ENCODE measurements at regions not wholly inside any gene's neighbourhood (a gene's known extent, or its start where the extent isn't known, plus 50 kb on each side); places are given as distances from the start of the nearest gene placed in this dataset.
"Not testable (repeated sequence)": the region's sequence is repeated elsewhere in the genome, so short reads cannot be mapped to it uniquely, and the experiment has no call there.

GRCh38 chr18:14223919-14224318 is 91.7 kb upstream of the ZNF519 start:
- CTCF ChIA-PET; DNase-seq; H3K27me3 Mint-ChIP-seq (ENCODE audit: unreplicated experiment); H3K4me1 Mint-ChIP-seq (ENCODE audit: low read depth, unreplicated experiment); H3K9me3 Mint-ChIP-seq (ENCODE audit: low read depth, unreplicated experiment); H3K27ac Mint-ChIP-seq (ENCODE audit: unreplicated experiment); H3K36me3 Mint-ChIP-seq (ENCODE audit: insufficient read depth, unreplicated experiment); intact Hi-C loops (cut with micrococcal nuclease; ENCODE audit: unreplicated experiment); H3K4me3 Mint-ChIP-seq (ENCODE audit: low read depth, unreplicated experiment); BruUV-seq (replicated peaks): not testable (repeated sequence)

- H3K36me3 Mint-ChIP-seq (ENCODE audit: insufficient read depth, unreplicated experiment); BruUV-seq (replicated peaks); H3K27ac Mint-ChIP-seq (ENCODE audit: unreplicated experiment); H3K4me3 Mint-ChIP-seq (ENCODE audit: low read depth, unreplicated experiment); intact Hi-C loops (cut with micrococcal nuclease; ENCODE audit: unreplicated experiment); H3K4me1 Mint-ChIP-seq (ENCODE audit: low read depth, unreplicated experiment); CTCF ChIA-PET; H3K27me3 Mint-ChIP-seq (ENCODE audit: unreplicated experiment); H3K9me3 Mint-ChIP-seq (ENCODE audit: low read depth, unreplicated experiment); DNase-seq: not testable (repeated sequence)
These were observed 91.1 kb upstream of the ZNF519 start for GRCh38 chr18:14223231-14223822.

- H3K9me3 Mint-ChIP-seq (ENCODE audit: low read depth, unreplicated experiment); CTCF ChIA-PET; BruUV-seq (replicated peaks); H3K4me1 Mint-ChIP-seq (ENCODE audit: low read depth, unreplicated experiment); intact Hi-C loops (cut with micrococcal nuclease; ENCODE audit: unreplicated experiment); H3K4me3 Mint-ChIP-seq (ENCODE audit: low read depth, unreplicated experiment); H3K27me3 Mint-ChIP-seq (ENCODE audit: unreplicated experiment); H3K36me3 Mint-ChIP-seq (ENCODE audit: insufficient read depth, unreplicated experiment); H3K27ac Mint-ChIP-seq (ENCODE audit: unreplicated experiment); DNase-seq: not testable (repeated sequence)
These were observed 90.4 kb upstream of the ZNF519 start for GRCh38 chr18:14222354-14223221.

GRCh38 chr18:14221689-14222088 is 89.5 kb upstream of the ZNF519 start:
- intact Hi-C loops (cut with micrococcal nuclease; ENCODE audit: unreplicated experiment): no loop called here
- Mint-ChIP-seq H3K9me3 (ENCODE audit: low read depth, unreplicated experiment) (no peaks in the 10 kb centered on the region), H3K4me1 (ENCODE audit: low read depth, unreplicated experiment) (peaks cover 9% of the 10 kb centered on the region), H3K27ac (ENCODE audit: unreplicated experiment) (no peak overlapping the region), H3K36me3 (ENCODE audit: insufficient read depth, unreplicated experiment) (peaks cover 7% of the 10 kb centered on the region), H3K27me3 (ENCODE audit: unreplicated experiment) (no peaks in the 10 kb centered on the region), H3K4me3 (ENCODE audit: low read depth, unreplicated experiment) (no peak overlapping the region)
- no peak for DNase-seq
- TF ChIP-seq CTCF (IDR thresholded peaks at IDR 0.05; ENCODE audit: unreplicated experiment): no peak
- CTCF ChIA-PET: no interaction called here
- no TSS peak for BruUV-seq (replicated peaks)

- BruUV-seq (replicated peaks); CTCF ChIA-PET; H3K9me3 Mint-ChIP-seq (ENCODE audit: low read depth, unreplicated experiment); intact Hi-C loops (cut with micrococcal nuclease; ENCODE audit: unreplicated experiment); DNase-seq; H3K27me3 Mint-ChIP-seq (ENCODE audit: unreplicated experiment); H3K36me3 Mint-ChIP-seq (ENCODE audit: insufficient read depth, unreplicated experiment); H3K27ac Mint-ChIP-seq (ENCODE audit: unreplicated experiment); H3K4me3 Mint-ChIP-seq (ENCODE audit: low read depth, unreplicated experiment); H3K4me1 Mint-ChIP-seq (ENCODE audit: low read depth, unreplicated experiment): not testable (repeated sequence)
These were observed 83.7 kb upstream of the ZNF519 start for GRCh38 chr18:14215952-14216351.

GRCh38 chr18:14203424-14203823 is 71.2 kb upstream of the ZNF519 start:
- H3K36me3 Mint-ChIP-seq (ENCODE audit: insufficient read depth, unreplicated experiment); intact Hi-C loops (cut with micrococcal nuclease; ENCODE audit: unreplicated experiment); BruUV-seq (replicated peaks); CTCF ChIA-PET; H3K9me3 Mint-ChIP-seq (ENCODE audit: low read depth, unreplicated experiment); H3K27me3 Mint-ChIP-seq (ENCODE audit: unreplicated experiment); H3K27ac Mint-ChIP-seq (ENCODE audit: unreplicated experiment); H3K4me1 Mint-ChIP-seq (ENCODE audit: low read depth, unreplicated experiment); DNase-seq; H3K4me3 Mint-ChIP-seq (ENCODE audit: low read depth, unreplicated experiment): not testable (repeated sequence)

GRCh38 chr18:14190776-14191442 is 58.7 kb upstream of the ZNF519 start:
- H3K9me3 Mint-ChIP-seq (ENCODE audit: low read depth, unreplicated experiment); intact Hi-C loops (cut with micrococcal nuclease; ENCODE audit: unreplicated experiment); H3K27me3 Mint-ChIP-seq (ENCODE audit: unreplicated experiment); DNase-seq; H3K4me3 Mint-ChIP-seq (ENCODE audit: low read depth, unreplicated experiment); H3K36me3 Mint-ChIP-seq (ENCODE audit: insufficient read depth, unreplicated experiment); CTCF ChIA-PET; BruUV-seq (replicated peaks): not testable (repeated sequence)
- peaks cover 39% of the 10 kb centered on the region for H3K4me1 Mint-ChIP-seq (ENCODE audit: low read depth, unreplicated experiment)
- H3K27ac Mint-ChIP-seq (ENCODE audit: unreplicated experiment): peak overlapping the region; percentile 90

All from Calu3 (cell line).